ENCODE measurements at regions not wholly inside any gene's neighbourhood (a gene's known extent, or its start where the extent isn't known, plus 50 kb on each side); places are given as distances from the start of the nearest gene placed in this dataset.

- TF ChIP-seq, protein P1, sequence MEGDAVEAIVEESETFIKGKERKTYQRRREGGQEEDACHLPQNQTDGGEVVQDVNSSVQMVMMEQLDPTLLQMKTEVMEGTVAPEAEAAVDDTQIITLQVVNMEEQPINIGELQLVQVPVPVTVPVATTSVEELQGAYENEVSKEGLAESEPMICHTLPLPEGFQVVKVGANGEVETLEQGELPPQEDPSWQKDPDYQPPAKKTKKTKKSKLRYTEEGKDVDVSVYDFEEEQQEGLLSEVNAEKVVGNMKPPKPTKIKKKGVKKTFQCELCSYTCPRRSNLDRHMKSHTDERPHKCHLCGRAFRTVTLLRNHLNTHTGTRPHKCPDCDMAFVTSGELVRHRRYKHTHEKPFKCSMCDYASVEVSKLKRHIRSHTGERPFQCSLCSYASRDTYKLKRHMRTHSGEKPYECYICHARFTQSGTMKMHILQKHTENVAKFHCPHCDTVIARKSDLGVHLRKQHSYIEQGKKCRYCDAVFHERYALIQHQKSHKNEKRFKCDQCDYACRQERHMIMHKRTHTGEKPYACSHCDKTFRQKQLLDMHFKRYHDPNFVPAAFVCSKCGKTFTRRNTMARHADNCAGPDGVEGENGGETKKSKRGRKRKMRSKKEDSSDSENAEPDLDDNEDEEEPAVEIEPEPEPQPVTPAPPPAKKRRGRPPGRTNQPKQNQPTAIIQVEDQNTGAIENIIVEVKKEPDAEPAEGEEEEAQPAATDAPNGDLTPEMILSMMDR (IDR thresholded peaks at IDR 0.05; ENCODE audit: insufficient read depth, low read depth, low read length, missing control alignments): no peak
- no peak for DNase-seq (ENCODE audit: low read depth)
- no peak overlapping the region for H3K4me3 ChIP-seq (ENCODE audit: low read depth, low read length)
These were observed 226.6 kb upstream of the EXOC2 start for GRCh38 chr6:919500-919899.

DNA sequence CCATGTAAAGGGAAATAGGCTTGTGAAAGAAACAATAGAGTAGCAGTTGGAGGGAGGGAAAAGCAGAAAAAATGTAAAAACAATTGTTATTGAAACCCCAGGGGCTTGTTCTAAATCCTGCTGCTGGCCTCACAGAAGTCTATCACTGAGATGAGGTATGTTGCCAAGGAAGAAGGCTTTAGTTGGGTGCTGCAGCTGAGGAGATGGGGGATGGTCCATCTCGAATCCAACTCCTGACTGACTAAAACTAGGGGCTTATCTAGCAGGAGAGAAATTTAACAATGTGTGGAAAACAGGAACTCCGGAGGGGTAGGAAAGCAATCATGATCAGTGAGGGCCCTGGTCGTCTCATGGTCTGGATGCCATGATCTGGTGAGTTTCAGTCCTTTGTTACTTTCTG is 225.0 kb upstream of the EXOC2 start:
- no peak for DNase-seq (ENCODE audit: low read depth)
- TF ChIP-seq, protein P1 (IDR thresholded peaks at IDR 0.05; ENCODE audit: insufficient read depth, low read depth, low read length, missing control alignments): no peak
- H3K4me3 ChIP-seq (ENCODE audit: low read depth, low read length): no peak overlapping the region

DNA sequence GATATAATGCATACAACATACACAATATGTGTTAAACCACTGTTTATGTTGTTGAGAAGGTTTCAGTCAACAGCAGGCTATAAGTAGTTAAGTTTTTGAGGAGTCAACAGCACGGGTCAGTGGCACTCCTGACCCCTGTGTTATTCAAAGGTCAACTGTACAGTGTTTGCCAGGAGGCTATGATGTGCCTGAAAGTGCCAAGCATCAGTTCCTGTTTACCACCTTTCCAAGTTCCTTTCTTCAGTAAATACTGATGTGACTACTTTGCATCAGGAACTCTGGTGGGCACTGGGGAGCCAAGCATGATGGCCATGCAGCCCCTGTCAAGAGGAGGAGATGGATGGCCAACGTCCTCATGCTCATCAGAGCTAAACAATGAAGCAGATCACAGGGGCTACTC is 224.4 kb upstream of the EXOC2 start:
- H3K4me3 ChIP-seq (ENCODE audit: low read depth, low read length): no peak overlapping the region
- TF ChIP-seq, protein P1 (IDR thresholded peaks at IDR 0.05; ENCODE audit: insufficient read depth, low read depth, low read length, missing control alignments): no peak
- no peak for DNase-seq (ENCODE audit: low read depth)

GRCh38 chr6:916131-916530 is 223.2 kb upstream of the EXOC2 start:
- DNase-seq (ENCODE audit: low read depth): no peak

DNA sequence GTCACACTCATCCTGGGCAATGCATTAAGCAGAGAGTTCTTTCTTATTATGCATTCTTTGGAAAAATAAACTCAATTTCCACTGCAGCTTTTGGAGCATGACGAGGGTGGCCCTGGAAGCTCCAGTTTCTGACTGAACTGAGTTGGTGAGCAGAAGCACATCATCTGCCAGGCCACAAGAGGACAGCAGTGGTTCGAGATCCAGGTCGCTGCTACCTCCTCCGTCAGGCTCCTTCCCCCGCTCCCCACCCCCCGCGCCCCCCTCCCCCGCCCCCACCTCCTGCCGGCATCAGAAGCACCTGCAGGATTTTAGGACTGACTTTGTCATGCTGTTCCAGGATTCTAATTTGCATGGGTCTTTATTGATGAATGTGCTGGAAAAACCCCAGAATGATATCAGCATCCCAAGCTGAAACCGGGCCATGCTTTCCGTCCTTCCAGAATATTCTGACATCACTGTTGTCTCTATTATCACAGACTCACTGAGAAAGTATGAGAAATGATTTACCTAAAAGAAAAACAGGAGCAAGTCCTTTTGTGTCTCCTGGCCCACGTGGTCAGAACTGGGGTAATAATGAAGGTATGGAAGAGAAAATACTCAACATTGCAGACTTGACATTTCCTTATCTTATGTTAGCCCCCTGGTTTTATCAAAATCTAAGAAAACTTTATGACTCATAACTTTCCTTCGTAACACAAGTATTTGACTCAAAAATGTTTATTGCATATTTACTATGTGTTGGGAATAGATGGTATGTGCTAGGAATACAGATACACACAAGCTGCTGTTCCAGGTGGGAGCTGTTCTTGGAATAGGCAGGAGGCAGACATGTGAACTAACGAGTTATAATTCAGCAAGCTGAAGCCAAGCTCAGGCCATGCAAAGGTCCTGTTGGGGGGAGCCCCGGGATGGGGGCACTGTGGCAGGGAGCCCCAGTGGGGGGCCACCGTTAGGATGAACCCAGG is 220.2 kb upstream of the EXOC2 start:
- TF ChIP-seq, protein P1 (IDR thresholded peaks at IDR 0.05; ENCODE audit: insufficient read depth, low read depth, low read length, missing control alignments): peak; percentile 40
- H3K4me3 ChIP-seq (ENCODE audit: low read depth, low read length): no peak overlapping the region
- peak; percentile 12 for DNase-seq (ENCODE audit: low read depth)

More at GRCh38 chr6:916131-916530, 223.2 kb upstream of the EXOC2 start:
- no peak overlapping the region for H3K4me3 ChIP-seq (ENCODE audit: low read depth, low read length)
- TF ChIP-seq, protein P1 (IDR thresholded peaks at IDR 0.05; ENCODE audit: insufficient read depth, low read depth, low read length, missing control alignments): no peak

DNA sequence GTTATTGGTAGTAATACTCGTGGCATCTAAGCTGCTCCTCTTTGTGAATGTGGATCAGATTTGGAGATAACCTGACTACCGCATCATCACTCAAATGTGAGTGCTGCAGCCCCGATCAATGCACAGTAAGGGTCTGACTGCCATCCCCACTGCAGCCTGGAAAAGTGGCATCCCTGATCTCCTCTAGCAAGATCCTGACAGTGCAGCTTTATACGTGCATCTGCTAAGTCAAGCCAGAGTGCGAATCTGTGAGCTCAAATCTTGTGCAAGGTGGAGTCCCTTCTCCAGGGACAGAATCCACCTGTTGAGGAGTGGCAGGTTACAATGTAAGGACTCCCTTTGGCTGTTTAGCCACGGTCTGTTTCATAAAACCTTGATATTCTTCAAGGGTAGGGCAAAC is 215.0 kb upstream of the EXOC2 start:
- no peak overlapping the region for H3K4me3 ChIP-seq (ENCODE audit: low read depth, low read length)
- DNase-seq (ENCODE audit: low read depth): no peak
- TF ChIP-seq, protein P1 (IDR thresholded peaks at IDR 0.05; ENCODE audit: insufficient read depth, low read depth, low read length, missing control alignments): no peak
